ENCODE measurements at regions not wholly inside any gene's neighbourhood (a gene's known extent, or its start where the extent isn't known, plus 50 kb on each side); places are given as distances from the start of the nearest gene placed in this dataset.

DNA sequence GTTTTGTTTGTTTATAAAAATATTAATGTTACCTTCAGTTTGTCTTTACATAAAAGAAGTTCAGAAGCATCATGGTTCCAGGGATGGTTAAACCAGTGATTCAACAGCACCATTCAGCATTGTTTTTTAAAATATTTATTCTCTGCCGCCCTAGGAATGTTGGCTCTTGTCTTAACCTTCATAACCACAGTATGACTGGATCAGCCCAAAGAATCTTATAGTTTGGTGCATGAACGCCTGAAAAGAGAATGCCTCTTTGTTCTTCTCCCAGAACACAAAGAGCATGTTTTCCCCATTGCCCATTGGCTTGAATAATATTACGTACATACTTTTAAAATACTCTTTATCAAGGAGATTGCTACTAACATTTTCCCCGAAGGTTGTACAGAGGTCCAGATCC lies 413.4 kb downstream of the ANXA1 start:
- DNase-seq: no peak

DNA sequence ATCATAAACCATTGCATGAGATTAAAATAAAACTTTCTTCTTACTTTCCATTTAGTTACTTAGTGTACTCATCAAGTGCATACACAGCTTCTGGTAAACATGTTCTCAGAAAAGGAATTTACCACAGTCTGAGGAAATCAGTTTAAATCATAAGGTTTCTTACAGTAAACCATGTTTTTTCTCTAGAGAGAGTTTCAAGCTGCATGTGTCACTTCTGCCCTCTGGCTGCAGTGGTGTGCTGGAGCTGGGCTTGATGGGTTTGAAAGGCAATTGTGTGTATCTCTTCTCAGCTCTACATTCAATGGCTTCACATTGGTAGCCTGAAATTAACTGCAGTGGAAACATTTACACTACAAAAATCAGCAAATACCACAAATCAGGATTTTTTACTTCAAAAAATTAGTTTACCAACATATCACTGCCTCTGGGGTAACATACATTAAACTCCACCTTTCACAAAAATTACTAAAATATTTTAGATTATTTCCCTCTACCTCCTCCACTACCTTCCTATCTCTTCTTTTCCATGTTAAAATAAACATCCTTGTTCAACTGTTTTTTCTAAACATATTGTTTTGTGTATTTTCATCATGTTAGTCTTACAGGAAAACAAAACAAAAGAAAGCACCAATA lies 414.3 kb downstream of the ANXA1 start:
- peak; percentile 32 for DNase-seq

DNA sequence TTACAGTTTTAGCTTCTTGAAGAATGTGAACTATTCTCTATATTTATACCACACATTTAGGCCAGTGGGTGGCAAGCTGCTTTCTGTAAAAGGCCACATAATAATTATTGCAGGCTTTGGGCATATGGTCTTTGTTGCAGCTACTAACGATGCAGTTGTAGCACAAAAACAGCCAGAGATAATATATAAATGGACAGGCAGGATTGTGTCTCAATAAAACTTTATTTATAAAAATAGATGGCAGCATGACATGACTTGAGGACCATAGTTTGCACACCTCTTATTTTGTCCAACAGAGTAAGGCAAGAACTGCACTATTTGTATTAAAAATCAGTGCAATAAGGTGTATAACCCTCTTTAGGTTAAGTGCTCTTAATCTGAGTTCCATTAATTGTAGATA lies 415.0 kb downstream of the ANXA1 start:
- no peak for DNase-seq

DNA sequence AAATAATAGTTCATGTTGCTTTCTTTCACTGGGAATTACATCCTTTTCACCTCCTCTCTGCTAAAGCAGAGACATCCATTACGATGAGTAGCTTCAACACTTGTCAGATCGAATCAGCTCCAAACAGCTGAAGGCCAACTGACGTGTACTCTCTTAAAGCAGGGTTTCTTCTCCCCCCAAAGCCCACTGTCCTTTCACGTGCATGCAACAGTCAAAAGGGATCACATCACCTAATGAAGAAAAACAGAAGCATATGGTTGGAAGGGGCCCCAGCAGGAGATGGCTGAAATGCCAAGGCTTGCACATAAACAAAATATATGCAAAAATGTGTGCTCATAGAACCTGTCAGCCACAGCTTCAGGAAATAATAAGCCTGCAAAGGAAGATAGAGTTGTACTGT lies 421.6 kb downstream of the ANXA1 start:
- peak; percentile 17 for DNase-seq

DNA sequence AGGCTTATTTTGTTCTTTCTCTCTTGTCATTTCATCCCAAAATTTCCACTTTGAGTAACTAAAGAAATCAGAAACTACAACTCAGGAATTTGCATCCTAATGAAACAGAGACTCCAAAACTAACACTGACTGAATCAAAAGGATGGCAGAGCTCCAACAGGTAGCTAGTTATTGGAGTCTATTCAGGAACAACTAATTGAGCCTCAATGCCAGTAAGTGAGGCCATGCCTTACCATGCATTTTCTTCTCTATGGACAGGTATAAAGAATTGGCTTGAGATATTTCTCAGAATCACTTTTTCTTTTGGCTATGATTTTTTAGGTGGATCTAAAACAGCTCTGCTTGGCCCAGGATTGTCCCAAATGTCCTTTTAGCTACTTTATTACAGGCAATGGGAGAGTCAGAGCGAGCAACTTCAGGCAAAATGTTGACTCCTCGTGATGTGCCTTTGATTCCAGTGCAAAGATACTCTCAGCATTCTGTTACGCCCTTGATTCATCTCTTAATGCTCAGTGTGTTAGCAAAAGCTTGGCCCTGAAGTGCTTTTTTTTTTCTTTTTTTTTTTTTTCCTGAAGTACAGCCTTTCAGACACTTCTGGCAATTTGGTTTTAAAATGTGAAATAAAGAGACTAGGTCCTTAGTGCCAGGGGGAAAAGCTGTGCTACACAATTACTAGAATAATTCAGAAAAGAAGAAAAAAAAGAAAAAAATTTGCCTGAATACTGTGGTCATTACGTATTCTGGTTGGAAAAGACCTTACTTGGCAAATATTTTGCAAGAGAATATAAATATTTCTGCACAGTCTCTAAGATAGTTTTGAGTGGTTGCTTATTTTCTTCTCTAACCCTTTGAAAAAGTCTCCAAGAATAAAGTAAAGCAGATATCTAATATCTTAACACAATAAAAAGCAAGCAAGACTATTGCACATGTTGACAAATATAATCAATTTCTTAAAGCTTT lies 423.7 kb downstream of the ANXA1 start:
- no peak for DNase-seq

DNA sequence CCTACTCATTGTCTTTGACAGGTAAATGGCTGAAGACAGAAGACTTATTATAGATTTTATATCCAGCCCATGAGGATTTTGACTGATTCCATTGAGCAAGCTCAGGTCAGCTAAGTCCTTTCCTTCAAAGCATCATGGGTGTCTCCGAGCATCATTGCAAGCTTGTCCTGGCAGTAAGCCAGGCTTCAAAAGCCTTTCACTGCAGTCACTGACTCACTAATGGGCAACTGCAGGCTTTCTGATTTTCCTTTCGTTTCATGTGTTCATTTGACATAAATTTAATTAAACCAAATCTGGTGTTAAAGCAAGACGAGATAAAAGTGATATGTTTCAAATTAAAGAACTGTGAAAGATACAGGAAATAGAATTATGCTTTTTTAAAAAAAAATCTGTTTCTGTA lies 426.2 kb downstream of the ANXA1 start:
- DNase-seq: peak; percentile 30

DNA sequence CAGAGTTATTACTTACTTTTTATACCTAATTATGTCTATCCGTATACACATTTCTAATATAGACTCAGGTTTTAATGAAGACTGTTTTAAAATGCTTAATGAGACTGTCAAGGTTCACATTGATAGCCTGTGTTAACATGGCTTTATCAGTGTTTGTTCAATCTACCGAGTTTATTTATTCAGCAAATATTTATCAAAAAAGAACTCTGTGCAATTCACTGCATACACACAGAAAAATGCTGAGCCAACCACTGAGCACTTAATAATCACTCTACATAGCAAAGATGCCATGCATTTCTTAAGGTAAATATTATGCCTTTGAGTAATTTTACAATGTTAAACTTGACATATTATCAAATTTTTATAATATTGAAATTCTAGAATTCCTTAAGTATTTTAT lies 428.2 kb downstream of the ANXA1 start:
- DNase-seq: no peak

DNA sequence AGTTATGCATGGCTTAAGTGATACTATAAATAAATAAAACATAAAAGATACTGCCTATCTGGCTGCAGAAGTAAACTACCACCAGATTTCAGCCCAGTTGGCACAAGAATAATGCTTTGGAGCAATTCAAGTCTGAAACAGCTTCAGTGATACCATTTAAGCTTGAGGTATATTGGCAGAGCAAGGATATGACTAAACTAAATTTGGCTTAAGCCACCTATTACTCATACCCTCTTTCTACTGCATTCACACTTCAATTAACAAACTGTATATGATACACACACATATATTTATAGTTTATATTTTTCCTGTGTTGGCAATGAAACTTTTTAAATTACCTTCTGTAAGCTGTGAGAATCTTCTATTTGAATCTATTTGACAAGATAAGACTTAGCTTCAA lies 431.9 kb downstream of the ANXA1 start:
- DNase-seq: no peak

DNA sequence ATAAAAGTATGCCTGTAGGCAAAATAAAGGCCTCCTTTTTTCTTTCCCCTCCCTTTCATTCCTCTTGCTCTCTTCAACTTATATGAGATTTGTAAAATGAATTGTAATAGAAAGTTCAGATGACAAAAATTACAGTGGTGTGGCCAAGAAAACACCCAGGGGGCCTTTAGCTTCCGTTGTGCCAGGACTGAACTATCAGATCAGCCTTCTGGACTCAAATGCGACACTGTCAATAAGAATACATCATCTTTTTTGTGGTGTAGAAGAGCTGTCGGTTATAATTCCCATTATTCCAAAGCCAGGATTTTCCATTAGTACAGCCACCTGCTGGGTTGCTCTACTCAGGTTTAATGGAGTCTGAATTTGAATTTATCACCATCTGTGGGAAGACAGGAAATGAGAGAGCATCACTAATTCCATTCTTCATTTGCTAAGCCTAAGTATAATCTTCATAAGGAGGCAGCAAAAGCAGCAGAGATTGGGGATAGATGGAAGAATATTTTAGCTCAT lies 443.4 kb downstream of the ANXA1 start:
- no peak for DNase-seq

DNA sequence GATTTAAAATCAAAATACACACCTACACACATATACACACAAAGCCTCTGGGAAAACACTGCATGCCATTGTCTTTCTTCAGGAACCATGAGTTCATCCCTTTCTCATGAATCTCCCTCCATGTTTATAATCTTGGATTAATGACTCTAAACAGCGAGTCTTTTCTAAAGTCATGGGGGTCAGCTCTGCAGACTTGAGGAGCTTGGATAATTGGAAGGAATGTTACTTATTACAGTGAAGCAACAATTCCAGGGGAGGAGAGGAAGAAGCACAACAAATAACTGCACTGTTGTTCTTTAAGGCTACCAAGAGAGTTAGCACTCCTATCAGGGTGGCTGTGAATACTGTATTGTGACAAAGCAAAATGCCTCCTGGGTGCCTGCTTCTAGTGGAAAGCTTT lies 444.7 kb downstream of the ANXA1 start:
- no peak for DNase-seq

DNA sequence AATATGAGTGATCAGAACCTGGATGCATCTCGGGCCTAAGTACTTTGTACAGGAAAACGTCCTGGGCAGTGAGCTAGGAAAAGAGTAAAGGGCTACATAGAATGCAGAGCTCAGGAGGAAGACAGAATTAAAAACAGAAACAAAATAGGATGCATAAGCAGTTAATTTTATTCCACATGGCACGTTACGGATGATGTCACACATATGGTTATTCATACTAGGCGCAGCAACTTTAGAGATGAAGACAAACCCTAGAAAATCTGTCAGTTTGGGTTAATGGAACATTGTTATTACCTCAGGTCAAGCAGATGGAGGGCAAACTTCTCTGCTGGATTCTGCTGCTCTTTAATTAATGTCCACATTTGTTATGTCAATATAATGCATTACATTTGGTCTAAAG lies 445.4 kb downstream of the ANXA1 start:
- DNase-seq: no peak

DNA sequence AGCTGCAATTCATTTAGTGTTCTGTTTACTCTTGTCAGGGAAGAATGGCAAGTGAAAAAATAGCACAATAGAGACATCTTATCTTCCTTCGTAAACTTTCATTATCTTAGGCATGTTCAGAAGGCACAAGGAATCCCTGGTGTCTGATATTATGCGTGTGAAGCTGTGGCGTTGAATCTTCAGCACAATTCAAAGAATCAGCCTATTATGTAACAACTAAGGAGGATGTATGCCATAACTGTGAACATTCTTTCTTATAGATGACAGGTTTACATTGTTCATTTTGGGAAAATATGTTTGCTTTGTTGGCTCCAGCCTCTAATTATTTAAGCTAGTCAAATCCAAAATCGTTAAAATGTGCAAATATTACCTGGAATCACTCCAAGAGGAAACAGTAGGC lies 446.1 kb downstream of the ANXA1 start:
- DNase-seq: no peak

DNA sequence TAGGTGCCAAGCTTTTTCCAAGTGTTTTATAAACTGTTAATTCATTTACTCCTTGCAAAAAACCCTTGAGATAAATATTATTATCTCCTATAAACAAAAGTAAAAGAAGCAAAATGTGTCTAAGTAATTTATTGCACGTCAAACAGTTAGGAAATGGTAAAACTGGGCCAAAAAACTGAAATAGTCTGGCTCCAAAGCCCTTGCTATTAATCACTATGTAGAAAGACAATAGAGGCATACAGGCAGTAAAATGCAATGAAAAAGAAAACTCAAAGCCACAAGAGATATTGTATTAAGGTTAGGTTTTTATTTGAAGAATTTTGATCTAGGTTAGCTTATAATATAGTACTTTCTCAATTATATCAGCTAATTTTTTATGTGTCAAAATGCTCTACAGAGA lies 457.7 kb downstream of the ANXA1 start:
- DNase-seq: no peak

DNA sequence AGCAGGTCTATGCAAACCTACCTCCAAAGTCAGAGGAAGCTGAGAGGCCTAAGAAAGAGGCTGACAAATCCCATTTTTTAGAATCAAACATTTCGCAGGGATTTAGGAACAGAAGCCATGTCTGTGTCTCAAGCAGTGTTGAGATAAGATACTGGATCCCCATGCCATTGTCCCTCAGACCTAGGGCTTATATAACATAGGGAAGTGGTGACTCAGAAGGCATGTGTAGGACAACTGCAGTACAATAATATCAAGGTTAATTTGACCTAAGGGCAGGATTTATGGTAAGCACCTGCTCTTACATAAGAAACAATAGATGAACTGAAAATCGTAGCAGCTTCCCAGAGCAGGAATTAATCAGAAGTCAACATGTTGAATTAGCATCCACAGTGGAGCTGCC lies 459.4 kb downstream of the ANXA1 start:
- no peak for DNase-seq

DNA sequence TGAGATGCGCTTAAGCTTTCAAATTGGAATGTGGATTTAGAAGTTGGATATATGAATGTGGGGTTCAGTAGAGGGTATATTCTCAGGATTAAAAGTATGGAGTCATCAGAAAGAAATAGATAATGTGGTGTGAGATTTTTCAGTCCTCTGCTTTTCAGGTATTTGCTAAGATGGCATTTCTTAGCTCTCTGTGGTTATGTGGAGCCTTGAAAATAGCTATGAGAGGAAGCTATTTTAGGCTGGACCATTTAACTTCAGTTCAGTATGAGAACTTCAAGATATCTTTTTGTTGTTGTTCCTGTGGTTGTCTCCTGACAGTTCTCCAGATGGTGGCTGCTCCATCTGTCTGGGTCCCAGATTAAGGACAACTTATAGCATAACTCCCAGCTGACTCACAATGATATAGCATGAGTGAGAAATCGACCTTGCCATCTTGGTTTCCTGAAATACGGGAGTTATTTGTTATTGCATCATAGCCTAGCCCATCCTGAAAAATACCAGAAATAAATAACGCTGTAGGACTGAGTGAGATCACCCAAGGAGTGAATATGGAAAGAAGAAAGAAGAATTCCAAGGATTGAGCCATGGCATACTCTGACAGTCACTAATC lies 461.5 kb downstream of the ANXA1 start:
- DNase-seq: no peak

DNA sequence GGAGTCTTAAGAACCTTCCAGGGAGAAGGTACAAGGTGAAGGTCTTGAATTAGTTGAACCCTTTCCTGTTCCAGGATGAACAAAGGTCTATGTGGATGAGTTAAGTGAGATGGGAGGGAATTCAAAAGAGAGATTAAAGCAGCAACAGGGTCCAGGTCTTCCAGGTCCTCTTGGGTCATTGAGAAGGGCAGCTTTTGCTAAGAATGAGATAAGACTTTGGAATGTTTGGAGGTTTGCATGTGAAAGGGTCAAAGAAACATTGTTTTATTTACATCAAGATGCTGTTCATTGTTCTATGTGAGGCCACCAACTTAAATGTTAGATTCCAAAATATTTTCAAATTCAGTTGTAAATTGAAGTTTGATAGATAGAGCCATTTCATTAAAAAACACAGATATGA lies 463.9 kb downstream of the ANXA1 start:
- no peak for DNase-seq

DNA sequence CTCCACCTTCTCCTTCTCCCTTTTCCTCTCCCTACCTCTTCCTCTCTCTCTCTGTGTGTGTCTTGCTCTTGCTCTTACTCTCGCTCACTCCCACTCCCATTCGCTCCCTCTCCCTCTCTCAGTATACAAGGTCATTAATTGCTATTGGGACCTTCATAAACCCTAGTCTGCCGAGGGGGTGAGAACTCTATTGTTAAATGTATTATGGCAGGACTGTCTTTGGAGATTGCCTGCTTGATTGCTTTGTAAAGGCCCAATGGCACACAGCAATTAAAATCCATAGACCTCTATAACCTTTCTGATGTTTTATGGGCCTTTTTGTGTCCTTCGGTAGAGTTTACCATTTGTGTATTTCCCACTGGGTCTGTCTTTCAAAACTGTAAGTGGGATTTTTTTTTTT lies 465.9 kb downstream of the ANXA1 start:
- DNase-seq: no peak

DNA sequence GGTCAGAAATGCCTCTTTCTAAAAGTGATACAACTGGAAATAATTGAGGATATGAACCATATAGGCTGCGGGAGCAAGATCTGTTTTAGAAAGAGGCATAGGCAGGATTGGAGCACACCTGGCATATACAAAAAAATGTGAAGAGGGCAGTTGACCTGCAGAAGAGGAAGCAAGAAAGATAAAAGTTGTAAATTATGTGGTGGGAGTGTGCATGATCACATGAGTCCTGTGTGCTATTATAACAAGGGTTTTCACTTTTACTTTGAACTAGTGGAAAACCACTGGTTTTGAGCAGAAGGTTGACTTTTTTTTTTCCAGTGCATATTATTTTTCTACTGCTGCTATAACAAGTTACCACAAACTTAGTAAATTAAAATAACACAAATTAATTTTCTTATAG lies 489.3 kb downstream of the ANXA1 start:
- DNase-seq: no peak

DNA sequence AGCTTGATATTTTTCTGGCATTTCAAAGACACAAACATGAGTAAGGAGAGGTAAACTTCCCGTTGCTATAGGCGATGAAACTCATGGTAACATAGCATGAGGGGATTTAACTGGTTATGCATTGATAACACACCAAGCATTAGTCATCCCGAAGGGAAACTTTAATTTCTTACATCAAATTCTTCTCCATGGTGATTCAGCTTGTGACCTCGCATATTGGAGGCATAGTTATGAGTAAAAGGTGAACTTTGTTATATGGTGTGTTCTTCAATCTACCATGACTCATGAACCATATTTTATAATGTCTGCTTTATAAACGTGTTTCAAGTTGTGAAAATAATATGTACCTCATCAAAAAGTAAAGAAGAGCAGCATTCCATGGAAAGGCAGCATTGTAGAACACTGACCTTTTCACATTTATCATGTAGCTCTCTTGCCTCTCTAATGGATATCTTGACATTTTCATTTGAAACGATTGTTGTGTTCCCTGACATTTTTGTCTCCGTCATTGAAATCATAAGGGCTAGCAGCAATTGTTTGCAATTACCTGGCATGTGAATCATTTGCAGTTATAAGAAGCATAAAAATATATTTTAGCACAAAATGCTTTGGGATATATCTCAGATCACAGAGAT lies 491.8 kb downstream of the ANXA1 start:
- DNase-seq: no peak

DNA sequence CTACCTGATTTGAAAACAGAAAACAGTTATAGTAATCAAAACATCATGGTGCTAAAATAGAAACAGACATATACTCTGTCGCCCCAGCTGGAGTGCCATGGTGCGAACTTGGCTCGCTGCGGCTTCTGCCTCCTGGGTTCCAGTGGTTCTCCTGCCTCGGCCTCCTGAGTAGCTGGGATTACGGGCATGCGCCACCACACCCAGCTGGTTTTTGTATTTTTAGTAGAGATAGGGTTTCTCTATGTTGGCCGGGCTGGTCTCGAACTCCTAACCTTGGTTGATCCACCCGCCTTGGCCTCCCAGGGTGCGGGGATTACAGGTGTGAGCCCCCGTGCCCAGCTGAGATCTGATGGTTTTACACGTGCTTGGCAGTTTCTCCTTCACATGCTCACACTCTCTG lies 495.9 kb downstream of the ANXA1 start:
- DNase-seq: no peak

DNA sequence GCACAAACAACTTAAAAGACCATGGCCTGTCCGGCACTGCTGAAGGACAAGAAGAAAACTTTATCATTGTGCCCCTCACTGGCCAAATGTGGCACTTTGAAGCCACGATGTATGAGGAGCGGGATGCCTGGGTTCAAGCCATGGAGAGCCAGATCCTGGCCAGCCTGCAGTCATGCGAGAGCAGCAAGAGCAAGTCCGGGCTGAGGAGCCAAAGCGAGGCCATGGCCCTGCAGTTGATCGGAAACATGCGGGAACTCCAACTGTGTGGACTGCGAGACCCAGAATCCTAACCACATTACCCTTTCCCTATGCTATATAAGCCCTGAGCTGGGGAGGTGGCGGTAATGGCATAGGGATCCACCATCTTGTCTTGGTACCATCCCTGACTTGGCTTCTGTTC lies 497.9 kb downstream of the ANXA1 start:
- DNase-seq: no peak

DNA sequence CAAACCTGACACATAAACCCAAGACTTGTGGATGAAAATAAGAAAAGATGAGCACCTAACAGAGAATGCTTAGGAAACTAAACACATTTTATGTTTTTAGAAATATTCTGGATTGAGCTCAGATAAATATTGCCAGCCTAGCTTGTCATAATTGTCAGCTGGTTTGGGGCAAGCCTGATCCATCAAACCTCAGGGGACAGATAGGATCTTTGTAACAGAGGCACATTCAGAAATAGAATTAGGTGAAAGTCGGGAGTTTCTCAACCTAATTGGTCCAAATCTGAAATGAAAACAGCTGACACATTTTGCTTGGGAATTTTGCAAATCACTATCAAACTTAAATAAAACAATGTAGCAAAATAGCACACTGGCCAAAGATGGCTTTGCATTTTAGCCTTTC lies 503.7 kb downstream of the ANXA1 start:
- DNase-seq: no peak

DNA sequence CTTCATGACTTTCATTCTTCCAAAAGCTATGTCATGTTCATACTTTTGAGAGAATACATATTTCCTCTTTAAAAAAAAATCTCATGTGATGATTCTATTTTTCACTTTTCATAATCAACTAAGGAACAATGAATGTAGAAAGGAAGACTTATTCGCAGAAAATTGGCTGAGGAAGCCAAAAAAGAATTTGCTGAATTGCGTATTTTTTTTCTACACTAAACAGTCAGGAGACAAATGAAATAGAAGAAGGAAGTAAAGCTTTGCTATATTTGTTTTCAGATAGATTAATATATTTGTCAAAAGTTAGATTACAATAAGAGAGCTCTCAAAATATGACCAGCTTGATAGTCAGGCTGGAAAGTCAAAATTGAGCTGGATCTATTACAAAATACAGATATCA lies 504.2 kb downstream of the ANXA1 start:
- no peak for DNase-seq
